H1 (cell line): ENCODE measurements at regions not wholly inside any gene's neighbourhood (a gene's known extent, or its start where the extent isn't known, plus 50 kb on each side); places are given as distances from the start of the nearest gene placed in this dataset.

Experiments
- CTCF ChIA-PET: fragments of 300-600 bp; sonication (Branson Sonifier 250); formaldehyde crosslinking; loops from one replicate; lab custom pipeline; 2021; ENCODE audit not compliant: partially characterized antibody; lab: Charles Lee
- POLR2A ChIA-PET: fragments of 300-600 bp; sonication (Branson Sonifier 250); formaldehyde crosslinking; loops from one replicate; lab custom pipeline; 2021; ENCODE audit warnings: inconsistent platforms; ENCODE audit not compliant: partially characterized antibody; lab: Charles Lee
- DNase-seq, 2 experiments: peaks; one replicate each; pipeline versions ENCODE4 v3.0.0 to v3.0.0-alpha.2; 2010 to 2022; ENCODE audit warnings: low spot score in 2 of 2, low read depth in 1 of 2, mixed read lengths in 1 of 2
- FAIRE-seq: peaks from 2 replicates; lab custom pipeline; 2011; peaks lifted over from hg19 to GRCh38; lab: Jason Lieb, UNC
- H2AFZ ChIP-seq: 2 replicates; pipeline ENCODE4 v1.8.1; 2012; ENCODE audit warnings: low read length, inconsistent platforms
- H2AK5ac ChIP-seq: 2 replicates; pipeline ENCODE4 v1.6.1; 2013; ENCODE audit warnings: low read depth, low read length
- H2BK120ac ChIP-seq: replicated peaks from 2 replicates; pipeline ENCODE3; 2013; ENCODE audit warnings: low read depth, low read length, inconsistent platforms
- H2BK12ac ChIP-seq: 2 replicates; pipeline ENCODE4 v1.6.1; 2013; ENCODE audit warnings: low read depth, low read length
- H2BK15ac ChIP-seq: 2 replicates; pipeline ENCODE4 v1.6.1; 2013; ENCODE audit warnings: low read length
- H2BK20ac ChIP-seq: 2 replicates; pipeline ENCODE4 v1.6.1; 2013; ENCODE audit warnings: low read length
- H2BK5ac ChIP-seq: 2 replicates; pipeline ENCODE4 v1.6.1; 2013; ENCODE audit warnings: low read depth, low read length
- H3K14ac ChIP-seq: 2 replicates; pipeline ENCODE4 v1.6.1; 2013; ENCODE audit warnings: inconsistent platforms; ENCODE audit not compliant: insufficient read length
- H3K18ac ChIP-seq: 2 replicates; pipeline ENCODE4 v1.6.1; 2013; ENCODE audit warnings: low read length; ENCODE audit errors: extremely low read depth
- H3K23ac ChIP-seq: 2 replicates; pipeline ENCODE4 v1.6.1; 2013; ENCODE audit warnings: inconsistent platforms; ENCODE audit not compliant: insufficient read length
- H3K23me2 ChIP-seq: 2 replicates; pipeline ENCODE4 v1.6.1; 2013; ENCODE audit warnings: low read depth, low read length
- H3K27ac ChIP-seq: 2 replicates; pipeline ENCODE4 v1.6.1; 2011; ENCODE audit warnings: low read depth, low read length, inconsistent platforms
- H3K27me3 ChIP-seq, 4 experiments: replicated peaks in 1 of 4; 1 replicate in 1 of 4; 2 replicates in 3 of 4; pipeline versions ENCODE4 v1.6.1 to v1.8.1; 2011 to 2013; ENCODE audit warnings: low read length in 3 of 4, mild to moderate bottlenecking in 3 of 4, inconsistent platforms in 2 of 4, mixed read lengths in 2 of 4, moderate library complexity in 1 of 4; ENCODE audit not compliant: control insufficient read depth in 3 of 4, insufficient read depth in 3 of 4; ENCODE audit errors: extremely low read depth in 1 of 4
- H3K36me3 ChIP-seq, 4 experiments: 2 replicates each; pipeline versions ENCODE4 v1.6.1 to v1.8.1; 2011 to 2013; ENCODE audit warnings: mild to moderate bottlenecking in 4 of 4, low read length in 3 of 4, moderate library complexity in 2 of 4, control low read depth in 1 of 4, inconsistent platforms in 1 of 4; ENCODE audit not compliant: insufficient read depth in 4 of 4, control insufficient read depth in 2 of 4
- H3K4ac ChIP-seq: replicated peaks from 2 replicates; pipeline ENCODE3; 2013; ENCODE audit warnings: low read length, low read depth, mixed read lengths, inconsistent platforms; ENCODE audit not compliant: insufficient read length
- H3K4me1 ChIP-seq, 4 experiments: replicated peaks in 1 of 4; 1 replicate in 1 of 4; 2 replicates in 3 of 4; pipeline versions ENCODE4 v1.6.1 to v1.8.1; 2011 to 2013; ENCODE audit warnings: low read length in 3 of 4, inconsistent platforms in 2 of 4, mixed read lengths in 1 of 4; ENCODE audit not compliant: insufficient read depth in 4 of 4, control insufficient read depth in 3 of 4
- H3K4me2 ChIP-seq, 2 experiments: 2 replicates each; pipeline versions ENCODE4 v1.6.1 to v1.8.1; 2011 to 2013; ENCODE audit warnings: low read depth in 2 of 2, low read length in 2 of 2, control low read depth in 1 of 2, inconsistent platforms in 1 of 2, mild to moderate bottlenecking in 1 of 2; ENCODE audit not compliant: insufficient read depth in 1 of 2
- H3K4me3 ChIP-seq, 4 experiments: fragments of 200-600, 300-600 bp in 1 of 4; sonication (generic), shearing (Covaris generic), sonication (Bioruptor Twin) in 1 of 4; 2 replicates each; pipeline versions ENCODE4 v1.5.1 to v1.8.1; 2011 to 2016; ENCODE audit warnings: low read length in 4 of 4, low read depth in 3 of 4, control low read depth in 2 of 4, inconsistent platforms in 2 of 4, mild to moderate bottlenecking in 2 of 4, mixed read lengths in 1 of 4, moderate library complexity in 1 of 4; ENCODE audit not compliant: insufficient read depth in 2 of 4; ENCODE audit errors: extremely low read depth in 1 of 4
- H3K56ac ChIP-seq: replicated peaks from 2 replicates; pipeline ENCODE3; 2013; ENCODE audit warnings: low read depth, mild to moderate bottlenecking, mixed read lengths, low read length, inconsistent platforms; ENCODE audit not compliant: insufficient read length
- H3K79me1 ChIP-seq: 2 replicates; pipeline ENCODE4 v1.6.1; 2013; ENCODE audit warnings: low read depth, low read length, control low read depth
- H3K79me2 ChIP-seq, 2 experiments: 2 replicates each; pipeline versions ENCODE4 v1.6.1 to v1.8.1; 2012 to 2013; ENCODE audit warnings: low read length in 2 of 2, mild to moderate bottlenecking in 2 of 2, inconsistent platforms in 1 of 2; ENCODE audit not compliant: insufficient read depth in 2 of 2, control insufficient read depth in 1 of 2
- H3K9ac ChIP-seq, 4 experiments: replicated peaks in 1 of 4; 1 replicate in 1 of 4; 2 replicates in 3 of 4; pipeline versions ENCODE4 v1.6.1 to v1.8.1; 2011 to 2013; ENCODE audit warnings: low read depth in 3 of 4, low read length in 3 of 4, control low read depth in 2 of 4, mild to moderate bottlenecking in 2 of 4, moderate library complexity in 2 of 4, inconsistent platforms in 1 of 4; ENCODE audit errors: extremely low read depth in 1 of 4
- H3K9me3 ChIP-seq, 2 experiments: 2 replicates each; pipeline versions ENCODE4 v1.6.1 to v1.8.1; 2012 to 2013; ENCODE audit warnings: mild to moderate bottlenecking in 2 of 2, moderate library complexity in 2 of 2, control low read depth in 1 of 2, inconsistent platforms in 1 of 2, low read depth in 1 of 2, low read length in 1 of 2, mixed read lengths in 1 of 2; ENCODE audit not compliant: insufficient read depth in 2 of 2
- H4K20me1 ChIP-seq, 2 experiments: replicated peaks in 1 of 2; 2 replicates each; pipeline versions ENCODE3 to v1.8.1; 2011 to 2013; ENCODE audit warnings: inconsistent platforms in 2 of 2, low read length in 2 of 2, mild to moderate bottlenecking in 1 of 2; ENCODE audit not compliant: insufficient read depth in 2 of 2, control insufficient read depth in 1 of 2
- H4K5ac ChIP-seq: 2 replicates; pipeline ENCODE4 v1.6.1; 2013; ENCODE audit warnings: low read length, low read depth, mixed read lengths, inconsistent platforms; ENCODE audit not compliant: insufficient read length
- H4K8ac ChIP-seq: 2 replicates; pipeline ENCODE4 v1.8.0; 2013; ENCODE audit warnings: mild to moderate bottlenecking, moderate library complexity, low read length, inconsistent platforms; ENCODE audit not compliant: insufficient read depth; ENCODE audit errors: extremely low read depth
- H4K91ac ChIP-seq: replicated peaks from 2 replicates; pipeline ENCODE3; 2013; ENCODE audit warnings: low read length, mixed read lengths, inconsistent platforms; ENCODE audit not compliant: insufficient read length
- BACH1 ChIP-seq: IDR thresholded peaks from 2 replicates; pipeline ENCODE4 v1.6.1; 2012; ENCODE audit warnings: low read length, improper control_type of control experiment
- CBX5 ChIP-seq: fragments of 300-800, 300-1000 bp; sonication (generic); IDR thresholded peaks from 2 replicates; pipeline ENCODE4 v1.7.1; 2016; ENCODE audit warnings: antibody characterized with exemption, low read length, low read depth
- CTCF ChIP-seq, 3 experiments: IDR thresholded peaks; 1 replicate in 2 of 3; 2 replicates in 1 of 3; pipeline versions ENCODE4 v1.5.1 to v1.6.1; 2011; ENCODE audit warnings: low read length in 3 of 3, mild to moderate bottlenecking in 3 of 3, inconsistent platforms in 2 of 3, low read depth in 1 of 3, moderate library complexity in 1 of 3; ENCODE audit not compliant: insufficient read depth in 1 of 3; ENCODE audit errors: control extremely low read depth in 1 of 3
- EP300 ChIP-seq, 2 experiments: IDR thresholded peaks; 1 replicate in 1 of 2; 2 replicates in 1 of 2; pipeline ENCODE4 v1.6.1; 2011 to 2012; ENCODE audit warnings: low read depth in 2 of 2, low read length in 2 of 2, mild to moderate bottlenecking in 2 of 2, borderline replicate concordance in 1 of 2, inconsistent platforms in 1 of 2, moderate library complexity in 1 of 2
- HDAC6 ChIP-seq: IDR thresholded peaks from one replicate; pipeline ENCODE4 v1.7.1; 2012; ENCODE audit warnings: low read depth, mild to moderate bottlenecking, inconsistent platforms, low read length, moderate library complexity
- RAD21 ChIP-seq, 2 experiments: IDR thresholded peaks in 1 of 2; conservative IDR thresholded peaks in 1 of 2; 2 replicates each; pipeline ENCODE4 v1.6.1; 2011; ENCODE audit warnings: low read depth in 2 of 2, low read length in 2 of 2, improper control_type of control experiment in 1 of 2, inconsistent platforms in 1 of 2, mild to moderate bottlenecking in 1 of 2, moderate library complexity in 1 of 2
- RBBP5 ChIP-seq: IDR thresholded peaks from 2 replicates; pipeline ENCODE4 v1.7.1; 2012; ENCODE audit warnings: low read depth, mild to moderate bottlenecking, inconsistent platforms, low read length, moderate library complexity, borderline replicate concordance
- RFX5 ChIP-seq: IDR thresholded peaks from 2 replicates; pipeline ENCODE4 v1.6.1; 2011; ENCODE audit warnings: low read depth, low read length, improper control_type of control experiment, borderline replicate concordance
- SIN3A ChIP-seq, 2 experiments: IDR thresholded peaks in 1 of 2; conservative IDR thresholded peaks in 1 of 2; 2 replicates each; pipeline ENCODE4 v1.6.1; 2011 to 2012; ENCODE audit warnings: low read length in 2 of 2, improper control_type of control experiment in 1 of 2, low read depth in 1 of 2, mild to moderate bottlenecking in 1 of 2
- TAF7 ChIP-seq: optimal IDR thresholded peaks from 2 replicates; pipeline ENCODE3; 2011; ENCODE audit warnings: low read depth, mild to moderate bottlenecking, inconsistent platforms, low read length, moderate library complexity, borderline replicate concordance
- WGBS, 2 experiments: shearing (Covaris generic) in 1 of 2; methylation state at CpG; one replicate each; pipeline versions ENCODE4 v1.1.6 to v1.1.7; 2013 to 2015; ENCODE audit warnings: low lambda C conversion rate in 2 of 2, mixed read lengths in 2 of 2, inconsistent platforms in 1 of 2, low coverage in 1 of 2, missing lambda C conversion rate in 1 of 2; ENCODE audit not compliant: insufficient replicate concordance in 2 of 2, insufficient coverage in 1 of 2, insufficient read length in 1 of 2; ENCODE audit errors: extremely low coverage in 1 of 2, missing lambda C conversion rate in 1 of 2; 5-methylcytosine and 5-hydroxymethylcytosine counted together

GRCh38 chr16:85347213-85347591 is 234.9 kb upstream of the CIBAR2 start:
- Histone ChIP-seq H3K9ac (no peak overlapping the region), H2AK5ac (no peak overlapping the region), H3K27me3 (no peaks in the 10 kb centered on the region), H2BK20ac (no peak overlapping the region), H3K36me3 (no peaks in the 10 kb centered on the region), H3K9me3 (no peaks in the 10 kb centered on the region), H3K4me1 (peaks cover 0 to 13% (median under 1%) of the 10 kb centered on the region in 4 experiments; a peak in 4 of 7 replicates), H3K79me1 (0 out of 2 replicates have a peak, but pooled peaks cover 2% of the 10 kb centered on the region), H3K56ac (no peak overlapping the region), H3K27ac (no peak overlapping the region), H4K91ac (no peak overlapping the region), H4K5ac (no peak overlapping the region), H3K4me3 (no peak overlapping the region), H2BK15ac (no peak overlapping the region), H4K20me1 (peaks cover 5 to 13% of the 10 kb centered on the region in 2 experiments), H3K23ac (no peak overlapping the region), H3K23me2 (peaks cover 9% of the 10 kb centered on the region; the same call in 1 of the 2 replicates), H3K4me2 (no peak overlapping the region), H2AFZ (no peak overlapping the region), H4K8ac (peak overlapping the region; percentile 31; the same call in 1 of the 2 replicates), H3K79me2 (no peaks in the 10 kb centered on the region), H3K4ac (no peak overlapping the region), H2BK120ac (no peak overlapping the region), H3K18ac (no peak overlapping the region), H2BK5ac (no peak overlapping the region), H2BK12ac (no peak overlapping the region), H3K14ac (no peak overlapping the region)
- CTCF ChIA-PET, result interaction anchor here (0.6 to 11.6 kb wide), 60 partner anchors 8 to 370 kb away, joined by 3 to 177 read pairs (median 5); no protein-coding TSS in a partner anchor
- POLR2A ChIA-PET, result interaction anchor here (1.3 kb wide), 1 partner anchor 11 kb away, joined by 3 read pairs; no protein-coding TSS in a partner anchor
- no peak for FAIRE-seq
- DNase-seq, result peak in 1 of 2 experiments; percentile 74
- 82% methylated on average over 11 of the region's 11 CpGs; no CpG with 5 or more reads in 1 of the 2 experiments for WGBS, 2 experiments
- TF ChIP-seq HDAC6, result no peak
- TF ChIP-seq BACH1, result no peak
- TF ChIP-seq RAD21 (IDR thresholded peaks at IDR 0.05 in 1 of 2, conservative IDR thresholded peaks at IDR 0.05 in 1 of 2; ENCODE audit: low read depth in 2 of 2, low read length in 2 of 2), result peak; percentile 91 to 95
- no peak for TF ChIP-seq RBBP5
- no peak for TF ChIP-seq TAF7
- TF ChIP-seq CBX5, result no peak
- peak; percentile 89 to 95 (median 93) for TF ChIP-seq CTCF (IDR thresholded peaks at IDR 0.05; ENCODE audit: control extremely low read depth in 1 of 3, insufficient read depth in 1 of 3, low read depth in 1 of 3, low read length in 3 of 3)
- no peak for TF ChIP-seq EP300 (IDR thresholded peaks at IDR 0.05; ENCODE audit: borderline replicate concordance in 1 of 2, low read depth in 2 of 2, low read length in 2 of 2)
- no peak for TF ChIP-seq RFX5
- TF ChIP-seq SIN3A (conservative IDR thresholded peaks at IDR 0.05 in 1 of 2, IDR thresholded peaks at IDR 0.05 in 1 of 2; ENCODE audit: low read depth in 1 of 2, low read length in 2 of 2), result 0 out of 4 replicates have a peak, but pooled peaks of 1 of the 2 experiments have one; percentile 51
